ENCODE measurements at regions not wholly inside any gene's neighbourhood (a gene's known extent, or its start where the extent isn't known, plus 50 kb on each side); places are given as distances from the start of the nearest gene placed in this dataset.

DNA sequence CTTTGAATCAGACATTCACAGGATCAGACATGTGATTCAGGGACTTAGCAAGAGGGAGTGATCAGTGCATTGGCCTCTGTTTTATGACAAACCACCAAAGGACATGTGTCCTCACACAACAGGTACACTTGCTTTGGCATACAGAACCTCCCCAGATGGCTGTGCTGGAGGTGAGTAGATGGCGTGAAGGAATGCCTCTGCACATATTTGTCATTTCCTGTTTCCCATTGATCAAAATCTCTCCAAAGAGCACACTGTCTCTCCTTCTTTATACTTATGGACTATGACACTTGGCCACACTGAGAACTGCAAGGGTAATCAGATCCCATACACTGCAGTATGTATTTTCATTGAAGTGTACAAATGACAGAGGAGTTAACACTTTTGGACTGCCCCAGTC is 927.6 kb downstream of the TSN start:
- TF ChIP-seq, protein P1, sequence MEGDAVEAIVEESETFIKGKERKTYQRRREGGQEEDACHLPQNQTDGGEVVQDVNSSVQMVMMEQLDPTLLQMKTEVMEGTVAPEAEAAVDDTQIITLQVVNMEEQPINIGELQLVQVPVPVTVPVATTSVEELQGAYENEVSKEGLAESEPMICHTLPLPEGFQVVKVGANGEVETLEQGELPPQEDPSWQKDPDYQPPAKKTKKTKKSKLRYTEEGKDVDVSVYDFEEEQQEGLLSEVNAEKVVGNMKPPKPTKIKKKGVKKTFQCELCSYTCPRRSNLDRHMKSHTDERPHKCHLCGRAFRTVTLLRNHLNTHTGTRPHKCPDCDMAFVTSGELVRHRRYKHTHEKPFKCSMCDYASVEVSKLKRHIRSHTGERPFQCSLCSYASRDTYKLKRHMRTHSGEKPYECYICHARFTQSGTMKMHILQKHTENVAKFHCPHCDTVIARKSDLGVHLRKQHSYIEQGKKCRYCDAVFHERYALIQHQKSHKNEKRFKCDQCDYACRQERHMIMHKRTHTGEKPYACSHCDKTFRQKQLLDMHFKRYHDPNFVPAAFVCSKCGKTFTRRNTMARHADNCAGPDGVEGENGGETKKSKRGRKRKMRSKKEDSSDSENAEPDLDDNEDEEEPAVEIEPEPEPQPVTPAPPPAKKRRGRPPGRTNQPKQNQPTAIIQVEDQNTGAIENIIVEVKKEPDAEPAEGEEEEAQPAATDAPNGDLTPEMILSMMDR (IDR thresholded peaks at IDR 0.05; ENCODE audit: insufficient read depth, low read length), result no peak
- no peak for TF ChIP-seq SPI1 (IDR thresholded peaks at IDR 0.05; ENCODE audit: borderline replicate concordance, low read depth)
- no peak for TF ChIP-seq GABPA (IDR thresholded peaks at IDR 0.05; ENCODE audit: low read depth)
- TF ChIP-seq POLR2AphosphoS5 (IDR thresholded peaks at IDR 0.05; ENCODE audit: low read depth), result no peak
- TF ChIP-seq, protein P2, sequence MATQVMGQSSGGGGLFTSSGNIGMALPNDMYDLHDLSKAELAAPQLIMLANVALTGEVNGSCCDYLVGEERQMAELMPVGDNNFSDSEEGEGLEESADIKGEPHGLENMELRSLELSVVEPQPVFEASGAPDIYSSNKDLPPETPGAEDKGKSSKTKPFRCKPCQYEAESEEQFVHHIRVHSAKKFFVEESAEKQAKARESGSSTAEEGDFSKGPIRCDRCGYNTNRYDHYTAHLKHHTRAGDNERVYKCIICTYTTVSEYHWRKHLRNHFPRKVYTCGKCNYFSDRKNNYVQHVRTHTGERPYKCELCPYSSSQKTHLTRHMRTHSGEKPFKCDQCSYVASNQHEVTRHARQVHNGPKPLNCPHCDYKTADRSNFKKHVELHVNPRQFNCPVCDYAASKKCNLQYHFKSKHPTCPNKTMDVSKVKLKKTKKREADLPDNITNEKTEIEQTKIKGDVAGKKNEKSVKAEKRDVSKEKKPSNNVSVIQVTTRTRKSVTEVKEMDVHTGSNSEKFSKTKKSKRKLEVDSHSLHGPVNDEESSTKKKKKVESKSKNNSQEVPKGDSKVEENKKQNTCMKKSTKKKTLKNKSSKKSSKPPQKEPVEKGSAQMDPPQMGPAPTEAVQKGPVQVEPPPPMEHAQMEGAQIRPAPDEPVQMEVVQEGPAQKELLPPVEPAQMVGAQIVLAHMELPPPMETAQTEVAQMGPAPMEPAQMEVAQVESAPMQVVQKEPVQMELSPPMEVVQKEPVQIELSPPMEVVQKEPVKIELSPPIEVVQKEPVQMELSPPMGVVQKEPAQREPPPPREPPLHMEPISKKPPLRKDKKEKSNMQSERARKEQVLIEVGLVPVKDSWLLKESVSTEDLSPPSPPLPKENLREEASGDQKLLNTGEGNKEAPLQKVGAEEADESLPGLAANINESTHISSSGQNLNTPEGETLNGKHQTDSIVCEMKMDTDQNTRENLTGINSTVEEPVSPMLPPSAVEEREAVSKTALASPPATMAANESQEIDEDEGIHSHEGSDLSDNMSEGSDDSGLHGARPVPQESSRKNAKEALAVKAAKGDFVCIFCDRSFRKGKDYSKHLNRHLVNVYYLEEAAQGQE (IDR thresholded peaks at IDR 0.05; ENCODE audit: insufficient replicate concordance, low read depth), result no peak

Data from HL-60 (cell line).